MM.1S (cell line): ENCODE measurements at regions not wholly inside any gene's neighbourhood (a gene's known extent, or its start where the extent isn't known, plus 50 kb on each side); places are given as distances from the start of the nearest gene placed in this dataset.

Source experiments
- EZH2 ChIP-seq: fragments of 300-600 bp; sonication (generic); optimal IDR thresholded peaks from 2 replicates; pipeline ENCODE3; 2017; ENCODE audit warnings: low read depth, mild to moderate bottlenecking, antibody characterized with exemption, low read length, mixed read lengths
- EZH2phosphoT487 ChIP-seq: fragments of 300-600 bp; sonication (generic); IDR thresholded peaks from 2 replicates; pipeline ENCODE4 v1.6.1; 2018; ENCODE audit warnings: antibody characterized with exemption, low read length

GRCh38 chr15:85947936-85948335, 131.7 kb upstream of the AGBL1 start:
- no peak for TF ChIP-seq EZH2
- no peak for TF ChIP-seq EZH2phosphoT487
